Globus pallidus (tissue), 1 donor: ENCODE measurements at regions not wholly inside any gene's neighbourhood (a gene's known extent, or its start where the extent isn't known, plus 50 kb on each side); places are given as distances from the start of the nearest gene placed in this dataset.

Source experiments
- DNase-seq: peaks from one replicate; pipeline ENCODE4 v3.0.0-alpha.2; 2015; ENCODE audit warnings: low spot score

DNA sequence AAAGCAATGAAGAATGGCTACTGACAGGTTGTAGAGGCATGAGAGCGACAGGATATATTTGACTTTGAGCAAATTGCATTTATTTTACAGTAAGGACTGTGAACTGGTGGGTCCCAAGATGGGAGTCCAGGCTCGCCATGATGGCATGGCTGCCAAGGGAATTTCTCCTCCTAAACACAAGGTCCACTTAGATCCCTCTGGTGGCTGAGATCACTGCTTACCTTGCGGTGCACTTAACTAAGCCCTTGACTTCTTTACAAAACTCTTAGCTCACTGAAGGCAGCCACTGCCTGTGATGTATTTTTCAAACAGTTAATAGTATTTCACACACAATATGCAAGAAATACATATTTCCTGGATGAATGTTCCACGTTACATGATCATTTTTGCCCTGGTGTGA, 50.3 kb upstream of the SORBS2 start:
- no peak for DNase-seq

DNA sequence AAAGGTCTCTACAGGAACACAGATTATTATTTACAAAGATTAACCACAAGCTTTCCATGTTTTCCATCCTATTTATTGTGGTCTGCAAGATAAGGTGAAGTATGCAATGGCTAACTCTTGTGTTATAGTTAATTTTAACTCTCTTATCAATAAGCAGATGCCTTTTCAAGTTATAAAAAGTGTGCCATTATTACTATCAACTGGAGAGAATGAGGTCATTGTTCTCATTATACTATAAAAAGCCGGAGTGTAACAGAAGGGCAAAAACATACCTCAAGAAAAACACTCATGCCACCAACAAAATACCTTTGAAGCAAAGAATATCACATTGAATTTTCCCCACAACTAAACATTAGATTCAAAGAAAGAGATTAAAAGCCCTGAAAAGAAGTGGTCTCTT, 52.0 kb upstream of the SORBS2 start:
- no peak for DNase-seq

DNA sequence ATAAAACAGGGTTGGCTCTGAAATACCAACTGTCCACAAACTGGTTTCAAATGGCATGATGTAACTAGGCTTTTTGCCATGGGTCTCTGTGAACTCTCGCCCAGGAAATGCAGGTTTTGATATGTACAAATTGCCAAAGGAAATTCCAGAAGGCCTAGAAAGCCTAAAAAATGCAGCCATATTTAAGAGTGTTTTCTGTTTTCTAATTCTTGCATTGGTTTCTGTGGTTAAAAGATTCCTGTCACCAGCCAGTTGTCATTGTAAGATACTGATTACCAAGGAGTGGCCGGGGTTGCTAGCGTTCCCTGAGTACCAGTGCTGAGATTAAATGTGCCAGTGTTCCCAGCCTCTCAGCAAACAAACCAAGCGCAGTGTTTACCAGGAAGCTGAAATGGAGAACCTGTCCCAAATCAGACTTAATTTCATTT, 53.9 kb upstream of the SORBS2 start:
- DNase-seq = no peak

- no peak for DNase-seq
Measured at GRCh38 chr4:185867770-185868169, 55.8 kb upstream of the SORBS2 start.

DNA sequence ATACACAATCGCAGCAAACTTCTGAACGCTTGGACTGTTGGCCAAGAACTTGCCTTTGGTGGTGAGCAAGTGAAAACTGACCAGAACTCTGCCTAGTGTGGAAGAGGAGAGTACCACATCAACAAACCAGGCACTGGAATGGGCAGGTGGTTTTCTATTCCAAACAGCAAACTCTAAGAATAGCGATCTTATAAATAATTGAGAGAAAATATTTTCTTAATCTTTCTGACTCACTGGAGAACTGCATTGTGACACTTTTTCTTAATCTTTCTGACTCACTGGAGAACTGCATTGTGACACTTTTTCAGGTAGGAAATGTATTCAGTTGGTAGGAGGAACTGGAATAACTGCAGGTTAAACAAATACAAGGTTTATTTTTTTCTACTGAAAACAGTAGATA, 57.0 kb upstream of the SORBS2 start:
- DNase-seq = no peak

DNA sequence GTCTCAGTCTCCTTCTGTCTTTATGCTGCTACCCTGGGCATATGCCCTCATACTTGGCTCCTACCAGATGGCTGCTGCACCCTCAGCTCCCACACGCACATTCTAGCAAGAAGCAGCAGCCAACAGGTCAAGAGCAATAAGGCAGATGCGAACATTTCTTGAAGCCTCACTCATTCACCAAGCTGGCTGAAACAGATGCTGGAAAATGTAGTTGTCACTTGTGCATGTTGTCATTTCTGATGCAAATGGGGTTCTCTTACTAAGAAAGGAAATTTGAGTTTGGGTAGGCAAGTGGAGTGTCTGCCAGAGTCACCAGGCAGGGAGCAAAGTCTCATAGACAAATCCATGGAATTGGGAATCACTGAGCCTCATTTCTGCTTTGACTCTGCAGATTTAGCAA, 57.4 kb upstream of the SORBS2 start:
- DNase-seq = no peak

GRCh38 chr4:185870366-185870765, 58.4 kb upstream of the SORBS2 start:
- DNase-seq = peak; percentile 1

- DNase-seq = no peak
Measured at GRCh38 chr4:185872747-185873380, 60.9 kb upstream of the SORBS2 start.

GRCh38 chr4:185874516-185875230, 62.7 kb upstream of the SORBS2 start:
- DNase-seq = no peak

- no peak for DNase-seq
Measured at GRCh38 chr4:185875316-185875907, 63.4 kb upstream of the SORBS2 start.

- DNase-seq = no peak
Measured at GRCh38 chr4:185878633-185879032, 66.6 kb upstream of the SORBS2 start.

DNA sequence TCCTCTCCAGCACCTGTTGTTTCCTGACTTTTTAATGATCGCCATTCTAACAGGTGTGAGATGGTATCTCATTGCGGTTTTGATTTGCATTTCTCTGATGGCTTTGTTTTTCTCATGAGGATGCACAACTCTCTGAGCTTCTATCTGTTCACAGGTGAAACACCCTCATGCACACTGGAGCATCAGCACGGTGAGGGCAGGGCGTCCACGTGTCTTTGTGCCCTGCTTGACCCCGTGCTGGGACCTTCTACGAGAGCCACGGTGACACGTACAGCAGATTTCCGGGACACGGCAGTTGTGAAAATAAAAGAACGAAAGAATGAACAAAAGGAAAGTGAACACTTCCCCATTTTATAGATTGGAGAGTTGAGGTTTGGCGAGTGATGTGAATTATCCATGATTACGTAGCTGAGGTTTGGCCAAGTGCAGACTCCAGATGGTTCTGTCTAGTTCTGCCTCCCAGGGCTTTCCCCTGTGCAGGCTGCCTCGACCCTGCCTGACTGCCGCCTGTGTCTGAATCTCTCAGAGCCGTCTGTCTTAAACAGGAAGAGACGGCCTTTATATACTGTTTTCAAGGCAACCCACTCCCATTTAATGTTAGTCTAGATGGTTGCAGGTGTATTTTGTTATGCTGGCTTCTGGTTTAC, 67.8 kb upstream of the SORBS2 start:
- no peak for DNase-seq

- no peak for DNase-seq
Measured at GRCh38 chr4:185880571-185880970, 68.6 kb upstream of the SORBS2 start.

GRCh38 chr4:185881430-185881829, 69.4 kb upstream of the SORBS2 start:
- no peak for DNase-seq

- DNase-seq = no peak
Measured at GRCh38 chr4:185883591-185883990, 71.6 kb upstream of the SORBS2 start.

DNA sequence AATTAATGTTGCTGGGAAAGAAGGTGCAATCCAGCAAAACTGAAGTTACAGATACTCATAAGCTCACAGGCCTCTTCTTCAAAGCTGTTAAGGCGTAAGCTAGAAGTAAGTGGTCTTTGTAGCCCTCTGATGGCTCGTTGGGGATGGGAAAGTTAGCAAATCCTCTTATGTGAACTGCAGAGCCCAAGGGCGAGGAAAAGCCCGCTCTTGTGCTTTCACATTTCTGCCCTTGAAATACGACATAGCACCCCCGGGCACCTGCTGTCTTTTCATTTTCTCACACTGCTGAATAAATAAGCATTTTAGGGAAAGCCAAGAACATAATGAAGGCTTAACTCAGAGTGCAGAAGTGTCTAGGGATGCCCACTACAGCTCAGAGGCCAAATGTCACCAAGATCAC, 73.1 kb upstream of the SORBS2 start:
- DNase-seq = no peak

DNA sequence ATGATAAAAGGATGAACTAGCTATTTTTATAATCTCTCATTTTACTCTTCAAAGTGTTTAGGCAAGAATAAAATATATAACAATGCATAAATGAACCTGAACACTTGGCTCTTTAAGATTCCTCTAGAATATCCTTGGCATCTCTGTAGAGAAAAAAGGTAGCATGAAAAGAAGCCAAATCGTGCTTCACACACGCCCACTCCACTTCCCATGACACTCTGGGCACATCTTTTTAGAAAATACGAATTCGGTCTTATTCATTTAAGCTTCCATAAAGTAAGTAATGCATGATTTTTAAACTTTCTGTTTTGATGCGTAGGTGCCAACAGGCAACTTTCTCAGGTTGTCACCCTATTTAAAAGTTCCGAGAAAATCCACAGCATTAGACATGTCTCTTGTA, 73.6 kb upstream of the SORBS2 start:
- no peak for DNase-seq

DNA sequence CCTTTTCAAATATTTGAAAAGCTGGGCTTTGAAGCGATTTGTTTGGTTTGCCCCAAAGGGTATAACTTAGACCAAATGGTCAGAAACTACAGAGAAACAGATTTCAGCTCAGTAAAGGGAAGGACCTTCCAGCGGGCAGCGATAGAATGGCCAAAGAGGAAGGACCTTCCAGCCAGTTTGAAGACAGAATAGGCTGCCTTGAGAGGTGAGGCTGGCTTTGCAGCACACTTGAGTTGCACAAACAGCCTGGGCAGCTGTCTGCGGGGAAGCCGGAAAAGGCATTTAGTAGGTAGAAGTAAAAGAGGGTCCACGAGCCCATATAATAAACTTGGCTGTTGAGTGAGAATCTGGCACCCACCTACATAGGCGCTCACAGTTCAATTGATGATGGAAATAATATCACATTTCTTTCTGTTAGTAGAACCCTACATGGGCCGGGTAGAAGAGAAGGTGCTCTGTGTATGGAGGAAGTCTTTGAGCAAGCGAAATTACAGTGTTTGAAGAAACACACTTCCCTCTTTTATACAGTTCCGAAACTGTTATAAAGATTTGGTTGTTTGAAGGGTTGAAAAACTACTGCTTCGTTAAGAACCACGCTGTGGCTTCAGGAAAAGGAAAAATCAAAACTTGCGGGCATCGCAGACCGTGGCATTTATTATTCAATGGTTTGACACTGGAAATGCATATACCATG, 75.0 kb upstream of the SORBS2 start:
- peak; percentile 33 for DNase-seq

- no peak for DNase-seq
Measured at GRCh38 chr4:185888676-185889075, 76.7 kb upstream of the SORBS2 start.

DNA sequence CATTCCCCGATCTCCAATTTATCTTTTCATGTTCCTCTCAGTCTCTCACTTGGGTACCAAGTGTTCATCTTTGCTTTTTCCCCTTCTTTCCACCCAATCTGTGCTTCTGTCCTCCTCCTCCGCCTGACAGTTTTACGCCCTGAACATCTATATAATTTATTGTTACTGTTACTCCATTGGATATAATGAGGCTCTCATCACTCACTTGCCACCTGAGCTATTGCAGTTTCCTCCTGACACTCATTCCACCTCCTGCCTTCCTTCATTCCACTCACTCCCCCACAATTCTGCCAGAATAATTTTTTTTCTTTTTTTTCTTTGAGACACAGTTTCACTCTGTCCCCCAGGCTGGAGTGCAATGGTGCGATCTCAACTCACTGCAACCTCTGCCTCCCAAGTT, 77.6 kb upstream of the SORBS2 start:
- no peak for DNase-seq

GRCh38 chr4:185890196-185890595, 78.2 kb upstream of the SORBS2 start:
- DNase-seq = no peak

- no peak for DNase-seq
Measured at GRCh38 chr4:185892165-185892564, 80.2 kb upstream of the SORBS2 start.
